HG03432 (cell line): ENCODE measurements at regions not wholly inside any gene's neighbourhood (a gene's known extent, or its start where the extent isn't known, plus 50 kb on each side); places are given as distances from the start of the nearest gene placed in this dataset.

Experiments
- ATAC-seq: cut with Tn5 transposase; IDR thresholded peaks from one replicate; pipeline ENCODE4 v1.9.1; 2021; ENCODE audit warnings: mild to moderate bottlenecking, moderate library complexity; ENCODE audit not compliant: unreplicated experiment

GRCh38 chr17:63240106-63240505, 206.0 kb downstream of the CYB561 start:
- ATAC-seq, result no peak

GRCh38 chr17:63246344-63246743, 199.8 kb downstream of the CYB561 start:
- ATAC-seq, result no peak

- no peak for ATAC-seq
These were observed 198.4 kb downstream of the CYB561 start for GRCh38 chr17:63247706-63248105.

GRCh38 chr17:63249256-63250004, 196.7 kb downstream of the CYB561 start:
- no peak for ATAC-seq

- no peak for ATAC-seq
These were observed 195.3 kb downstream of the CYB561 start for GRCh38 chr17:63250830-63251229.

- ATAC-seq, result no peak
These were observed 187.3 kb downstream of the CYB561 start for GRCh38 chr17:63258785-63259184.

GRCh38 chr17:63262751-63263476, 183.2 kb downstream of the CYB561 start:
- no peak for ATAC-seq

GRCh38 chr17:63265526-63265925, 180.6 kb downstream of the CYB561 start:
- ATAC-seq, result no peak

- ATAC-seq, result no peak
These were observed 178.3 kb downstream of the CYB561 start for GRCh38 chr17:63267846-63268245.

- ATAC-seq, result no peak
These were observed 177.3 kb downstream of the CYB561 start for GRCh38 chr17:63268827-63269226.

GRCh38 chr17:63270610-63271009, 175.5 kb downstream of the CYB561 start:
- ATAC-seq, result no peak

GRCh38 chr17:63274146-63274545, 172.0 kb downstream of the CYB561 start:
- no peak for ATAC-seq

- ATAC-seq, result no peak
These were observed 170.7 kb downstream of the CYB561 start for GRCh38 chr17:63275318-63275970.

GRCh38 chr17:63275971-63276745, 169.9 kb downstream of the CYB561 start:
- no peak for ATAC-seq

- ATAC-seq, result no peak
These were observed 169.3 kb downstream of the CYB561 start for GRCh38 chr17:63276821-63277220.

- no peak for ATAC-seq
These were observed 168.5 kb downstream of the CYB561 start for GRCh38 chr17:63277629-63278028.

GRCh38 chr17:63278728-63279442, 167.2 kb downstream of the CYB561 start:
- peak; percentile 70 for ATAC-seq

- ATAC-seq, result no peak
These were observed 166.4 kb downstream of the CYB561 start for GRCh38 chr17:63279498-63280230.

- peak; percentile 46 for ATAC-seq
These were observed 163.7 kb downstream of the CYB561 start for GRCh38 chr17:63282455-63282854.

GRCh38 chr17:63285551-63285950, 160.6 kb downstream of the CYB561 start:
- ATAC-seq, result no peak
